ENCODE measurements at regions not wholly inside any gene's neighbourhood (a gene's known extent, or its start where the extent isn't known, plus 50 kb on each side); places are given as distances from the start of the nearest gene placed in this dataset.
"Not testable (repeated sequence)": the region's sequence is repeated elsewhere in the genome, so short reads cannot be mapped to it uniquely, and the experiment has no call there.

DNA sequence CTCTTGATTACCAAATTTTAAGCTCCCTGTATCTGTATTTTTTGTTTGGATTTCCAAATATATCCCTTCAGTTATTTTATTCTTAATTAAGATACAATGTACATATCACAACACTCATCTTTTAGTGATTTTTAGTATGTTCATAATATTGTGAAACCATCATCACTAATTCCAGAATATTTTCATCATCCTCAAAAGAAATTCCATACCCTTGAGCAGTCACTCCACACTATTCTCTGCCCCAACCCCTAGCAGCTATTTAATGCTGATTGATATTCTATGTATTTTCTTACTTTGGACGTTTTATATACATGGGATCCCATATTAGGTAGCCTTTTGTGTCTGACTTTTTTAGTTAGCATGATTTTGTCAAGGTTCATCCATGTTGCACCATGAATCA lies 127.4 kb upstream of the SLC8A1 start:
- DNase-seq (ENCODE audit: low read depth) = no peak

DNA sequence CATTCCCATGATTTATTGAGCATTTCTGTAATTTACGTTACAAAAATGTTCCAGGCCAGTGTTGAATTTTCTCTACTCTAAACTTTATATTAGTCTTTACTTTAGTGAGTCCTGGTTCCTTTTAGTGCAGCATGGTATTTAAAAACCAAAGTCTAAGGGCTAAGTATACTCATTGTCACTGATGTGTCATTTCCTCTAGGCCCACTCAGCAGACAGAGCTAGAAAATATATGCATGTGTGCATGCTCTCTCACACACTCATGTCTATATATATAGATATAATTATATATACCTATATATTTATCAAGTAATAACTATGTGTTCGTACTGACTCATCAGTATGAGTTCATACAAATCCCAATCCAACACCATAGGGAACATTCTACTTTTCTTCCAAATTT lies 132.5 kb upstream of the SLC8A1 start:
- DNase-seq (ENCODE audit: low read depth) = no peak

DNA sequence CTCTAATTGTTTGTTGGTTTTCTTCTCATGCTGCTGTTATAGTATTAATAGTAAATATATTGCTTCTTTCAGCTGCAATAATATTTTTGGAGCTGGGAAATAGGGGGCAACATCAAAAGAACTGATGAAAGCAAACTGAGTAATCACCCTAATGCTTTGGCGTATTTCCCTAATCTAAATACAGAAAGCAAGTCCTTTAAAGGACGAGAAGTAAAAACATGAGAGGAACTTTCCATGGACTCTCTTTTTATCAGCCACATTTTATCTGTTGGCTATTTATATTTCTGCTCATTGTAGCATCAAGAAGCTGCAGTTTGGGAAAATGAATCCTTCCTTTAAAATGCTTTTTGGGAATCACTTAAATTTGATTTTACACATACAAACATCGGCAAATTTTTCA lies 139.9 kb upstream of the SLC8A1 start:
- DNase-seq (ENCODE audit: low read depth) = no peak

DNA sequence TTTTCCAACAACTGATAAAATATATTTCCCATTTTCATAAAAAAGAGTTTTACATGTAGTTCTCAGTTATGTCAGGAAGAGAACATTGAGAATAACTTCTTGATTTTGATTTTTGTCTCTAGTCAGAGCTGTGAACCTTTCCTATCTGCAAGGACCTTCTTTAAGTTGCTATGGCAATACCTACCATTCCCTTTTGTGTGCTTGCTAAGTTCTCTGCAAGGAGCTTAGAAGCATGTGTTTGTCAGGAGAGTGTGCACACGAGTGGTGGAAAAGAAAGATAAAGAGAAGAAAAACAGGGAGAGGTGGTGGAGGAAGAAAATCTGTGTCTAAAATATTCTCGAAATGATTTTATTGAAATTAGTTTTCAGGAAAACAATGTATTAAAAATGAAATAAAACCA lies 140.3 kb upstream of the SLC8A1 start:
- DNase-seq (ENCODE audit: low read depth) = no peak

DNA sequence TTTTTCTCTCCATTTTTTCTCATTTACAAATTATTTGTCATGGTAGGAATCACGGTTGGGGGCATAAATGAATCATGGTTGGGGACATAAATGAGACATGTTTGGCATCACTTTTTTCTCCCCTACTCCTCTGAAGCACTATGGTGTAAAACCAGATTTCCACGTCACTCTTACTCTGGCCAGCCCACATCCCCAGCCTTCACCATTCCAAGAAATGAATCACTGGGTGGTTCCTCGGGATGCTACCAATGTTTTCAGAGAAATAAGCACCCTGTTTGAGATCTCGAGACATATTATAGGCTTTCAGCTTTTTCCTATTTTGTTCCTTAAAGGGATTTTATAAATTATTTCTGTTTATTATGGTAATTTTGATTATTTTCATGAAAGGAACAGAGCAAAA lies 155.0 kb upstream of the SLC8A1 start:
- DNase-seq (ENCODE audit: low read depth) = no peak

DNA sequence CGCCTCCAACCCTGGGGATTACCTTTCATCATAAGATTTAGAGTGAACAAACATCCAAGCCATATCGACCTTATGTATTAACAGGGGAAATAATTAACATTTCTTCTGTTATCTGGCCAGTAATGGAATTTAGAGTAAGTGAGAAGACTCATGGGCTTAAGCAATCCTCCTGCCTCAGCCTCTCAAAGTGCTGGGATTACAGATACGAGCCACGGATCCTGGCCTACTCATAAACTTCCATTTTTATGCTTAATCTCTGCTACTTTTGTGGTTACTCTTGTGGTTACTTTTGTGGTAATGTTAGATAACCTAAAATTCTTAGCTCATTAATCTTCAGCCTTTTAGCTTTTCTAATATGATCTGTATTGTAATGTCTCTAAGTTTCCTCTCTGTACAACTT lies 159.3 kb upstream of the SLC8A1 start:
- DNase-seq (ENCODE audit: low read depth) = no peak

DNA sequence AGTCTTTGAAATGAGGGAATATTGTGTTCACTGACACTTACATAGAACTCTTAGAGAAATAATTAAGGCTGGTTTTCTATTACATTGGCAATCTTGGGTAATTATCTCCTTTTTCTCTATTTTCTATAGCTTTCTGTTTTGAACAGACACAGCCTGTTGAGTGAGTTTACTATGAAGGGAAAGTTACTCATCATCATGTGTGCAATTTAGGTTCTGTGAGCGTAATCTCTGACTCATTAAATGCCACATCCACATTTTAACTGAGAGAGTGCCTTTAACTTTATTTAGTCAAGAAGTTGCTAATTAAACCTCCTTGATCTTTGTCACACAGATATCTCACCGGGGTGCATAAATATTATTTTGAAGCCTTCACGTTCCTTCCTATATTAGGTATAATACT lies 174.0 kb upstream of the SLC8A1 start:
- peak; percentile 24 for DNase-seq (ENCODE audit: low read depth)

DNA sequence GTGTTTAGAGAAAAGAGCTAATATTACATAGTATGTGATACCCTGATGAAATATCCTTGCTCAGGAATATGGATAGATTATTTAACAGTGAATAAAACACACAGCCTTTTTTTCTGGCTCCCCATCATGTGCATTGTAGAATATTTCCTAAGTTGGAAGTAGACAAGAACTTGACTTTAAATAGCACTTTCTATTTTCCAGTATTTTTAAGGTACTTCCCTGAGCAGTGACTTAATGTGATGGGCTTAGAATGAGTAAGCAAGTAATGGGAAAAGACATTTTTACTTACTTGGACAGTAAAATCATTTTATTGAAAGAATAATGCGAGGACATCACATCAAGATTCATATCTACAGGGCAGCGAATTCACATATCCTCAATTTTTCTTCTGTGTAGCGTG lies 176.7 kb upstream of the SLC8A1 start:
- no peak for DNase-seq (ENCODE audit: low read depth)

DNA sequence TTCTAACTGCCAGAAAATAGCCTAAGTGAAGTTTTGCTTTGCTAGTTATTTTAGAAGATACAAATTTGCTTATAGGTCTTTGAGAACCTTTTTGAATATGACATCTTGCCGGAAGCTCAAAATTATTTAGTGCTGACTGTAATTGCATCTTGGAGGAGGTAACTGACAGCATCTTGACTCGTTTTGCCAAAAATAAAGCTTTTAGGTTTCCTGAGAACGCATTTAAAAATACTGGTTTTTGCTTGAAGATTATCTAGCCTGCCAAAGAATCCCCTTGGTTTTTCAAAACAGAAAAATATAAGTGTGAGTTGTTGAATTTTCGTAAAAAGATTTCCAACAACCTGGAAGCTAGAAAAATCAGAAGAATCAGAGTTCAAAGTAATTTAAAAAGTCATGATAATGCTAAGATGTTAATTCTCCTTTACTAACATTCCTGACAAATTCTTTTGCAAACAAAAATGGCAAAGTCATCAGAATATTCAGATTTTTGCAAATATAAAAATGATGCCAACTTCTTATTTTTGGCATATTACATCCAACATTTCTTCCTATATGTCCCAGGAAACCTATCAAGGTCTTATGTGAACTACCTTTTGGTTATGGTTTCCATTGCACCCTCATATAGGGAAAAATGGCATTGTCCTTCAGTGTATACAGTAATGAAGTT lies 178.0 kb upstream of the SLC8A1 start:
- DNase-seq (ENCODE audit: low read depth) = no peak

DNA sequence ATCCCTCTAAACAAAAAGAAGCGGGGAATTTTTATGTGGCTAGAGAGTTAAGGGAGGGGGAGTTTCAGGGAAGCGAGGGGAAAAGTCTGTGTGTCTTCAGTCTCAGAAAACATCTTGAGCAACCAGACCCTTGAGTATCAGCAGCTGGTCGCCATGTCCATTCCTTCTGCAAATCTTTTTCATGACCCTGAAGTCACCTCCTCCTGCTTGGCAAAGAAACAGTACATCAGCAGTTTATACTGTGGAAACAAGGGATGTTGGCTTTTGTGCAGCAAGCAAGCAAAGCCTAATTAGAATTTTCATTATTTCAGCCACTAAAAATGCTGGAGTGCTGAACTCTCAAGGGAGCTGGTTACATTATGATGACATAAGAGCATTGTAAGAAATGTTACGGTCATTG lies 187.4 kb upstream of the SLC8A1 start:
- peak; percentile 1 for DNase-seq (ENCODE audit: low read depth)

DNA sequence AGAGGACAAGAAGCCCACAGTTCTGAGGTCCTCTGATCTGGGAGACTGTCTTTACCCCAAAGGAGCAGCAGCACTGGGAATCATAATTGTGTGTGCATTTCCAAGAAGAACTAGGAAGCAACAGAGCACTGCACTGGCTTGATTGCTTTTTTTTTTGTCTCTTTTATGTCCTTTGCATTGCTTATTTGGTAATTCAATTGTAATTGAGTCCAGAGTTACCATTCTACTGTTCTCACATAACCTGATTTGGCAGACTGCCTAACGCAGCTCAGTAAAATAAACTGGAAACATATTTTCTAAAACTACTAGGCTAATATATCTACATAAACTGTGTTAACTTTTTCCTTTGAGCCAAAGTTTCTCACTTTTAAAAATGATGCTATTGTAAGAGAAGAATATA lies 190.3 kb upstream of the SLC8A1 start:
- DNase-seq (ENCODE audit: low read depth) = peak; percentile 56

DNA sequence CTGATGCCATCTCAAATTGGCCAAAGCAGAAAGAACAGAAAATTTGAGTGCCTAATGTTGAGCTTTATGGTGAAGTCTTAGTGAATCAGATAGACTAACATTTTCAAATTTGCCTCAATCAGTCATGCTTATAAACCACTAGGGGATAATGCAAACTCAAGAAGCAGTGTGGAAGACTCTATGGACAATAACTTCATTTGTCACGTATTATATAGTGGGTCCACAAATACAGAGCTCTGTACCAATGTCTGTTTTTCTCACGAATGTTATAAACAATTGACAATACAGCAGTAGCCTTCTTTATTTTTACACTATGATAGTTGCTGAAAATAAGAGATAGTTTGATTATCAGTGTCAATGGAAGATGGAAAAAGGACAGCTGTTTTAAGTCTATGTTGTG lies 190.8 kb upstream of the SLC8A1 start:
- DNase-seq (ENCODE audit: low read depth) = no peak

DNA sequence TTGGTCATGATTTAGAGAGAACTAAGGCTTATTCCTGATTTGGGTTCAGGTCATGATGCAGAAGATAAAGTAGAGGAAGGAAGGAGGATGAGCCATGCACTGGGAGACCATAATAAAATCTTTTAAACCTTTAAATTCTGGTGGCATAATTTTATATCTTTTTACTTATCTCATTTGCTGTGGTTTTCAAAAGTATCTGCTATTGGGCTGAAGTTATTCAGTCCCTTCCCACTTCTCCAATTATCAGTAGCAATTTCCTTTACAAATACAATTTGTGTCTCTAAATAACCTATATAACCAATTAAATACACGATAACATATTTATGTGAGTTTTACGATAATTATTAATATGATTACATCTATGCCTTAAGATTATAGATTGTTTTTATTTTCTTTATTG lies 194.8 kb upstream of the SLC8A1 start:
- no peak for DNase-seq (ENCODE audit: low read depth)

DNA sequence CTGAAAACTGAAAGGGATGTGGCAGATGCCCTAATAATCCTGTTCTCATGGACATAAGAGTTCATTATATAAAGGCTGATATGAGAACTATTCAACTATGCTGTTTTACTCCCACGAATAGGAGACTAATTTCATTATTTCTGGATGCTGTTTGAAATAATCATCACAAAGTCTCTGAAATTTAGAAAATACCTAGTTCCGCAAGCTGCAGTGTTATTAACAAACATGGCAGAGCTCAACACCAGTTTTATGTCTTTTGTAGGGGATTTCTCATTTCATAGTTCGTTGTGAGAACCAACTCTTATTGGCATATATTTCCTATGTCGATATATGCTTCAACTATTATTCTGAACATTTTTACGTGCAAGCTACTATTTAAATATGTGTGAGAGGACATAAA lies 200.3 kb upstream of the SLC8A1 start:
- no peak for DNase-seq (ENCODE audit: low read depth)

DNA sequence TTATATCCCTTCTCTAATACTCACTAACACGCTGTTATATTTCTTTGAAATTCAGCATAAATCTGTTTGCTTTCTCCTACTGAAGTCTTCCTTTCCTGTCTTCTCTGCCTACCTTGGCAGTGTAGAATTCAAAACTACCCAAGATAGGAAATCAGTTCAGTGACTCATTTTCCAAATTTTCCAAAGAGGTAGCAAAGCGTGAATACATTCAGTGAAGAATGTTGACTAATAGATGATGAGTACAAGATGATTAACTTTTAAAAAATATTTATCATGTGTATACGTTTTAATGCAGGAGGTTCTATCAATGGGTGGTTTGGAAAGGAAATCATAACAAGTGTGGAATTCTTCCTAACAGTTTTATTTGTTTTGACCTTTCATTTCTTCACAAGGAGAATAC lies 201.9 kb upstream of the SLC8A1 start:
- no peak for DNase-seq (ENCODE audit: low read depth)

DNA sequence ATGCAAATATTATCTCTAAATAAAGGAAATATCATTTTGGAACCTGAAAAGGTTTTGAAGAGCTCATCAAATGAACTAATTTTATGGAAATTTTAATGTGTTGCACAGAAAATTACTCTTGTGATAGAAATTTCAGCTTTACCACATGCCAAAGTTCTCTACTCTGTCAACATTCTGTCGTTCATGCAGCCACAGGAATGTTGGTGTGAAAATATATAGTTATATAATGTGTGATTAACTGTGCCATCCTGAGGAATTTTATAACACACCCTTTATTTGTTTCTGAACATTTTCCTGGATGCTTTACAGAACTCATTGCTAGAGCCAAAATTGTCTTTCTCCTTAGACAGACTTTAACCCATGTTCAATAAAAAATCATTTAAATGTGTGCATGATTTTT lies 202.5 kb upstream of the SLC8A1 start:
- DNase-seq (ENCODE audit: low read depth) = no peak

DNA sequence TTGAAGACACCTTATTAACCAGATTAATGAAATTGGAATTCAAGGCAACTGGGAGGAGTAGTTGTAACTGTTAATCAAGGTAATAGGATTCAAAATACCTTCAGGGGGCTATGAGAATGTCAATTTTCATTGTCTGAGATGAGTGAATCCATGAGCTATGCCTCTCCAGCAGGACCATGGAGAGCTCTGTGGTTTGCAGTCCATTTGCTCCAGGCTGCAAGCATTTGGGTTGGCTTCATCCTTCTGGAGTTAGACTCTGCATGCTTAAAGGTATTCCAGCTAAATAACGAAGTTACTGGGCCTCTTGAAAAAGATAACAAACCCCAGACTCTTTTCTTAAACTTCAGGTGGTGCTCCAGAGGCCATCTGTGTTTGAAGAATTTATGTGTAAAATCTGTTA lies 207.1 kb upstream of the SLC8A1 start:
- DNase-seq (ENCODE audit: low read depth) = no peak

DNA sequence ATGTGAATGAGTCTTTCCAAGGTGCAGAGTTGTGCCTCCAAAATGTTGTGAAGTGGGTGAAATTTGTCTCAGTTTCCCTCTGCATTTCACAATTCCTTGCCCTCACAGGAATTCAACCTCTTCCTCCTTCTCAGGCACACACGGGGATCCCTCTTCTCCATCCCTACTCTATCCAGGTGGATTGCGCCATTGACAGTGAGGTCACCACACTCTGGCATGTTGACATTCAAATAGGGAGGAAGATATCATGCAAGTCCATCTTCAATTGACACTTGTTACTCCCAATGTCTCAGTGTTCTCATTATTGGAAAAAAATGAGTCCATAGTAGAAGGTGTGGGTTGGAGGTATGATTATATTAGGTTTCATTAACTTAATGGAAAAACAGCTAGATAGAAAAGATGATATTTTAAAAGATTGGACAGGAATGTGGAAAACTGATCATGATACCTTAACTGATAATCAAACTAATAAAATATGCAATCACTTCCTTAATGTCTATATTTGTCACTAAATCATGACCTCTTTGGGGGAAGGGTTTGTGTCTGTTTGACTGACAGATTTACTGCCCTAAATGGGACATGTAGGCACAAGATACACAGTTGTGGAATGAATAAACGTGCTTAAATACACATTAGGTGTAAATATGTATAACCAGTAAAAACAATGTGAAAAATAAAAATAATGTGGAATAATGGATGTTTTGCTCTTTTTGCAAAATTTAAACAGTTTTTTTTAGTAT lies 213.8 kb upstream of the SLC8A1 start:
- no peak for DNase-seq (ENCODE audit: low read depth)

DNA sequence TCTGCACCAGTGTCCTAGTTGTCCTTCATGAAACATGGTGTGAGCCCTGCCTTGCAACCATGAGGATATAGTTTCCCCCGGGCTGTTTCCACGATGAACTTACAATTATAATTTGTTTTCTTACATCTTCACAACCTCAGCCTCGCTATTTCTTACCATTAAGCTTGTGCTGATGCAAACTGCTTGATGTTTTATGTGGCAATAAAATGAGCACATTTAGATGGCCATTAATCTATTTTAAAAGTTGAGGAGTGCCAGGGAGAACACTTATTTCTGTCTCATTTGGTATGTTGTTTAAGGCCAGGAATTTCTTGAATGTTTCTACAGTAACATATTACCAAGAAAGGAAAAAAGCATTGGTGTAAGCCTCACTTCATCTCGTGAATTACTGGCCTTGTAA lies 214.5 kb upstream of the SLC8A1 start:
- no peak for DNase-seq (ENCODE audit: low read depth)

DNA sequence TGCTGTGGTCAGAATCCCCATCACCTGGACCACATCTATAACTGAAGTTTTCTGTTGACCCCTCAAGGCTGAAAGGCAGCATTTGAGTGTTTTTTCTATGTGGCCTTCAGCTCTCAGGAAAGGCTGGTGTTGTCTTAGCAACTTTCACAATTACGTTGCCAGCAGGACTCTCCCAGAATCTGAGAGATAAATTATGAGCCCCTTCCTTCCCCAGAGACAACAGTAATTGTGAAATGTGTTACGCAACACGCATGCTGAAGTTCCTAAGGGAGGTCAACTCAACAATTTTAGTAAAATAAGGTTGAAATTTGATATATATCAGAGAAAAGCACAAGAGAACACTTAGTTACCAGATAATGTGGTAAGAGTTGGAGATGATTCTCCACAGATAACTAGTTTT lies 216.5 kb upstream of the SLC8A1 start:
- DNase-seq (ENCODE audit: low read depth) = peak; percentile 68

DNA sequence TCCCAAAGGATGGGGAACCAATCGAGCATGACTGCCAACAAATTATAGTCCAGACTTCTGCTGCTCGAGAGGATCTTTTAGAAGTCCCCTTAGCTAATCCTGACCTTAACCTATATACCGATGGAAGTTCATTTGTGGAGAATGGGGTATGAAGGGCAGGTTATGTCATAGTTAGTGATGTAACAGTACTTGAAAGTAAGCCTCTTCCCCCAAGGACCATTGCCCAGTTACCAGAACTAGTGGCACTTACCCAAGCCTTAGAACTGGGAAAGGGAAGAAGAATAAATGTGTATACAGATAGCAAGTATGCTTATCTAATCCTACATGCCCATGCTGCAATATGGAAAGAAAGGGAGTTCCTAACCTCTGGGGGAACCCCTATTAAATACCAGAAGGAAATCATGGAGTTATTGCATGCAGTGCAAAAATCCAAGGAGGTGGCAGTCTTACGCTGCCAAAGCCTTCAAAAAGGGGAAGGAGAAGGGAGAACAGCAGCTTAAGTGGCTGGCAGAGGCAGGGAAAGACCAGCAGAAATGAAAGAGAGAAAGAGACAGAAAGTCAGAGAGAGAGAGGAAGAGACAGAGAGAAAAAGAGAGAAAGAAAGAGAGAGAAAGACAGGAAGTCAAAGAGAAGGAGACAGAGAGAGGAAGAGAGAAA lies 224.4 kb upstream of the SLC8A1 start:
- not testable (repeated sequence) for DNase-seq (ENCODE audit: low read depth)

DNA sequence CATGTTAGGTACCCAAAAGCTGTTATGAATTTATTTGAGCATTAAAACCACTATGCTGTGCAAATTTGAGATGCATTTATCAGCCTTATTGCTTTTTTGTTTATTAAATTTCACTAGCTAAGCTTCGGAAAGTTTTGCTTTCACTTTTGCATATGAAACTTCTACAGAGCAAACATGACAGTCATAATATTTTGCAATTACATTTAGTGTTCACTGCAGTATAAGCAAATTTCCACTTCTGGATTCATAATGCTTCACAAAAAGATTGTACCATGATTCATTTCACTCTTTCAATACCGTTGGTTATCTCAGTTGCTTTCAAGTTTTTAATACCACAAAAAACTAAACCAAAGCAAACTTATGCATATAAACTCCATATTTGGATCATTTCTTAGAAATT lies 228.7 kb upstream of the SLC8A1 start:
- peak; percentile 3 for DNase-seq (ENCODE audit: low read depth)

DNA sequence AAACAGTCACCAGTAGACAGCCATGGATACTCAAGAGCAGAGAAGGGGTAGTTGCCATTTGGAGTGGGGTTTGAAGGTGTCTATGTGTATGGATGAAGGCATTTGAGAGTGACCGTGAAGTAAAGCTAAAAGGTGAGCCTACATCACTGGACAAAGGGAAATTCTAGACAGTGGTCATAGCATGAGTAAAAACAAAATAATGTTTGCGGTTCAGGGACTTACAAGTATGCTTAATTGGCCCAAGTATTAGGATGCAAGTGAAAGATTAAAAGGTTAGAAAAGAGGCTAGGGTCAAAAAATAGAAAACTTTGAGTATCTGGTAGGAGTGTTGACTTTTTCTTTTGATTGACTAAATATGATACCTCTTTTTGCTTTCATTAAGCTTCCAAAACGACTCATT lies 238.1 kb upstream of the SLC8A1 start:
- no peak for DNase-seq (ENCODE audit: low read depth)

DNA sequence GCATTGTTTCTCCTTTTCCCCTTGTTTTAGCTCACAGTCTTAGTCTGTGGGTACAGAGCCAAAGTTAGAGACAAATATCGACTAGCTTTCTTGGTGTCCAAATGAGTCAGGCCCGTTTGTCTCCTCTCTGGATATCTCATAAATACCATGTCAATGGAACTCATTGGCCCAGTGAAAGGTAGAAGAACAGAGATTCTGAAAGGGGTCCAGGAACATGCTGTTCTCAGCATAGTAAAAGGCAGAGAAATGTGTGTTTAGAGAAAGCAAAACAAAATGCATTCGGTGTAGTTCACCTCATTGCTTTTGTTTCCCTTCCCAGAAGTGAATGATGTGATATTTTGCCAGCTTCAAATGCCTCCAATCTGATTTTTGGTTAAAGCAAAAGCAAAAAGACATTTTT lies 238.6 kb upstream of the SLC8A1 start:
- DNase-seq (ENCODE audit: low read depth) = no peak

All from fibroblast of gingiva (primary cell).